ENCODE measurements at regions not wholly inside any gene's neighbourhood (a gene's known extent, or its start where the extent isn't known, plus 50 kb on each side); places are given as distances from the start of the nearest gene placed in this dataset.
"Not testable (repeated sequence)": the region's sequence is repeated elsewhere in the genome, so short reads cannot be mapped to it uniquely, and the experiment has no call there.

DNA sequence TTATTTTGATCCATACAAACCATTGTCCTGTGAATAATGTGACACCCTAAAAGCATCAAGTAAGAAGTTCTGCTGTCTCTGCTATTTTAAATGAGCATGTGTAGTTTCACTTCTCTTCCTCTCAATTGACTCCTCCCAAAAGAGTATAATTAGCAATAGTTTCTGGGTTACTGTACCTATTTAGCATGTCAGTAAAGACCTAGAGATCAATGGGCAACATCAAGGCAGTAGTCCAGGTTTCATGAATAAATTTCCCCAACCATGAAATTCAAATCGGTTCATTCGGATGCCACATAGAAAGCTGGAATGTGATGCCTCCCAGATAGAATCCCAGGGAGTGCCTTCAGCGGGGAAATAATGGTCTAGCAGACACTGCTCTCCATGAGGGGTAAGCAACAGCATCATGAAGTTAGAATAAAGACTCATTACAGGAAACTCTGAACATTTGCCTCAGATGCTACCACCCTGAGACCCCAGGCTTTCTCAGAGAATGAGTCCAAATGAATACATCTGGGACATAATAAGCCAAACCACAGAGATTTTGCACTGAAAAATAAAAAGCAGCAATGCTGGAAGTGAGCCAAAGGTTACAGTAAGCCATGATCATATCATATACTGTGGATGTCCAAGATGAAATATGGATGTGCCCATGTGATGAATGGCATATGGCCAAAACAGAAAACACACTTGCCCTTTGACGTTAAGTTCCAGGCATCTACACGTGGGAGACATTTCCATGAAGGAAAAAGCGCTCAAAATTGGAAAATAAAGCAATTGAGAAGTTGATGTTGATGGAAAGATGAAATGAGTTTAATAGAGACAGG, 1107.0 kb upstream of the SEMA6A start:
- DNase-seq = no peak

DNA sequence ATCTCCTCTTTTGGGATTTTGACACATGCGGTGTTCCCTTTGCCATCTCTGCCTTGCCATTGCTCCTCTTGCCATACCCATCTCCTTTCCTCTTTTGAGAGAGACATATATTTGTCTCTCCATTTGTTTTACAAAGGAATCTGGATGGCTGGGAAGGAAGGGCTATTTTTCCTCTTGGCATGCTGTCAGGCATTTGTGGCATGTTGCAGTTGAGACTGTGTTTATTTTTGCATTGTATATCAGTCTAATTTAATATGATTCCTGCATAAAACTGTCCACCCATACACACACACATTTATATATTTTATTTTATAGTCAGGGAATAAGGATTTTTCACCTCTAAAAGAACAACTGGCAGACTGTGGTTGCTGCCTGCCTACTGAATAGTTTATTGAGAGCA, 1105.8 kb upstream of the SEMA6A start:
- DNase-seq = no peak

DNA sequence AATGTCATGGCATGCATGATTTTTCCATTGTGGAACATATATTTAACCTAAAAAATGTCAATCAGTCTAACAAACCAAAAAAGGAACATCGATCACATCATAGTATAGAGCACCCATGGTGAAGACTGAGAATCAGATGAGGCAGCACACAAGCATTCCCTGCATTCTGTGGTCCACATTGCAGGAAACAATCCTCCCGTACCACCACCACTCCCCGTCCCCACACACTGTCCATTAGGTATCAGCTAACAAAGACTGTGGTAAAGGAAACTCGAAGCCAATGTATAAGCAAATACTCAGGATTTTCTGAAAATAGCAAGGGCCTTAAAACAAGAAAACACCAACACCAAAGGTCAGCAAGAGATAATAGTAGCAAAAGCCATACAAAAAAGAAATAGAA, 1104.4 kb upstream of the SEMA6A start:
- DNase-seq = no peak

DNA sequence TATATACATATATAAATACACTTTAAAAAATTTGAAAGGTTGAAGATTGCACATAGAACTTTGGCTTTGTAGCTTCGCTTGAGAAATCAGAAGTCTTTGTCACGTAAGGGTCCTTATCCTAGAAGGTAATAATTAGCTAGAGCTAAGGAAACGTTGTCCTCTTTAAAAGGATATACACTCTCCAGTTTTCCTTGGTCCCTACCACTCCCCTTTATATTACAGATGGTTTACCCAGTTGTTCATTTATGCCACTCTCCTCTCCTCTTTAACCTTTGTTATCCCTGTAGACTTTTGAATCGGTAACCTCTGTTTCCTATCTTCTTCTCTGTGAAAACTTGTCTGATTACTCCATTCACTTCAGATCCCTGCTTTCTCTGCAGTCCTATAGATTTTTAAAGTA, 1101.0 kb upstream of the SEMA6A start:
- no peak for DNase-seq

DNA sequence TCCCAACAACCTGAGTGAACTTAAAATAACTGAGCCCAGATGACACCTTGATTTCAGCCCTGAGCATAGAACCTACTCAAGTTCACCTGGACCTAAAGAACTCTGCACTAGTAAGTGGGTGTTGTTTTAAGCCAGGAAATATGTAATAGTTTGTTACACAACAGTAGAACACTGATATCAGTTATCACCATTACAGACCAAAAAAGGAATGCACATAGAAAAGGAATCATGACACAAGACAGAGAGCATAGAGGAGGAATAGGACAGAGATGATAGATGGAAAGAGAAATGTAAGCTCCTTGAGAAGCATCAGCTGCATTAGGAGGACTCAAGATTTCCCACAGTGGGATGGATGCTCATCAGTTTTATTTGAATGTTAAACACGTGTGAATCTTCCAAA, 1096.9 kb upstream of the SEMA6A start:
- DNase-seq = no peak

DNA sequence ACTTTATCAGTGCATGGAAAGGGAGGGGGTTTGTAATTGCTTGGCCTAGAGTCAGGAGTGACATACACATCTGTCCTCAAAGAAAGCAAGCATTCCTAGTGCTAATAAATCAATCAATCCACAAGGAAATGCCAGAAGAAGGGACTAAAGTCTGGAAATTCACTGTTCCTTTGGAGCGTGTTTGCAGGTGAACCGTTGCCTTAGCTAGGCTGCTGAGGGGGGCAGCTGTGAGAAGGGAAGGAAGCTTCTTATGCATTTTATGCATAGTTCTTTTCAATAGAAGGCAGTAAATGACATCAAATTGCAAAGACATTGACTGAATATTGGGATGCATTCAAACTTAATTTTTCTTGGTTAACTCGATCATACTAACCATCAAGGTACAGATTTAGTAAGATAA, 1092.5 kb upstream of the SEMA6A start:
- DNase-seq = no peak

DNA sequence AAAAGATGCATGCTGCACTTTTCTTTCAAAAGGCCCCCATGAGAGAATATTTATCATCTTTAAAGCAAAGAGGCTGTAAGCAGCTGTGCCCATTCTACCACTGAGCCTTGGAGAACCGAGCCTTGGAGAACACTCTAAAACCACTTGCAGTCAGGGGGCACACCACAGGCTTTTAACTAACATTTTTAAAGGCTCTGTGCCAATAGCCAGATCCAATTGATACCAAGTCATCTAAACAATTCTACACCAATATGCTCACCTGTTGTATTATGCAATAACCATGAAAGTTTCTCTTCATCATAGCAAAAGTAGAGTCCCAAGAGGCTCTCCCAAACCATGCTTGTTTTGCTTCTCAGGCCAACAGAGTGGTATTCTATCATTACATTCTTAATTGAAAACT, 1090.5 kb upstream of the SEMA6A start:
- DNase-seq = no peak

DNA sequence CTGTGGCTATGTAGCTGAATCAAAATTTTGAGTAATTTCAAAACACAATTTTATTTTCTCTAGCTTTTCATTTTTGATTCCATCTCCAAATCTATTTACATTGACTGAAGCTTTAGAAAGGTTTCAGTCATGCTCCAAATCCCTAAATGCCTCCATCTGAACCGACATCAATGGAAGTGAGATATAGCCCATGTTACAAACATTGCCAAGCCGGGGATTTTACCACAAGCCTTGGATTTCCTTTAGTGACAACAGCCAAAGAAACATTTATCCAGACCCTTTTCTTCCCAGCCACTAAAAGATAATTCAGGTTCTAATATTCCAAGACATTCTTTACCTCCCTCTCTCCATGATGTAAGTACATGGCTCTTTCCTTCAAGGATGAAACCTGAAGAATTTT, 1087.7 kb upstream of the SEMA6A start:
- DNase-seq = no peak

DNA sequence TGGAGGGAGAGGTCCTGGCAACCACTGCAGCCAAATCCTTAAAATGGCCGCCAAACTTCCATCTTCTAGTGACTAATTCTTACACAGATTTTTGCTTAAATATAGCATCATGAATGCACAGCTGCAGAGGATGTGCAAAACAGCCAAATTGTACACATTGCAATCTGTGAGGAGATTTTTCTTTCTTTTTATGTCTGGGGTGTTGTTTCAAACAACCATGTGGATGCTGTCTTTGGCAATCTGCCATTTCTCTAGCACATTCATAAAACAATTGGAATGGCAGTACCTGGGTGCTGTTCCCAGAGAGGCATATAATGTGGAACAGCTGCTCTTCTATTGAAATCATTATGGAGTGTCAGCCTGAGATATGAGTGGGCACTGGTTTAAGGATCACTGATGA, 1082.9 kb upstream of the SEMA6A start:
- DNase-seq = no peak

DNA sequence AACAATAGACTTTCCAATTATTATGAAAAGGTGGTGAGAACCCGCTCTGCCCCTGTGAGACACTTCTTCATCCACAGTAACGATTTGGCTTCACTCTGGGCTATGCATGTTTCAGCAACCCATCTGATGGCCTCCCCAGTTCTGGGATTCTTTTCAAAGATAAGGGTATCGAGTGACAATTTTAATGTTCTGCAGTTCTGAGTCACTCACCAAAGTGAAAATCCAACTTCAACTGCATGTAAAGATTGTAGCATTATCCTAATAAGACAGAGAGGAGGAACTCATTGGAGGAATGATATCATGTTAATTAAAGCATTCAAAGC, 1078.3 kb upstream of the SEMA6A start:
- no peak for DNase-seq

DNA sequence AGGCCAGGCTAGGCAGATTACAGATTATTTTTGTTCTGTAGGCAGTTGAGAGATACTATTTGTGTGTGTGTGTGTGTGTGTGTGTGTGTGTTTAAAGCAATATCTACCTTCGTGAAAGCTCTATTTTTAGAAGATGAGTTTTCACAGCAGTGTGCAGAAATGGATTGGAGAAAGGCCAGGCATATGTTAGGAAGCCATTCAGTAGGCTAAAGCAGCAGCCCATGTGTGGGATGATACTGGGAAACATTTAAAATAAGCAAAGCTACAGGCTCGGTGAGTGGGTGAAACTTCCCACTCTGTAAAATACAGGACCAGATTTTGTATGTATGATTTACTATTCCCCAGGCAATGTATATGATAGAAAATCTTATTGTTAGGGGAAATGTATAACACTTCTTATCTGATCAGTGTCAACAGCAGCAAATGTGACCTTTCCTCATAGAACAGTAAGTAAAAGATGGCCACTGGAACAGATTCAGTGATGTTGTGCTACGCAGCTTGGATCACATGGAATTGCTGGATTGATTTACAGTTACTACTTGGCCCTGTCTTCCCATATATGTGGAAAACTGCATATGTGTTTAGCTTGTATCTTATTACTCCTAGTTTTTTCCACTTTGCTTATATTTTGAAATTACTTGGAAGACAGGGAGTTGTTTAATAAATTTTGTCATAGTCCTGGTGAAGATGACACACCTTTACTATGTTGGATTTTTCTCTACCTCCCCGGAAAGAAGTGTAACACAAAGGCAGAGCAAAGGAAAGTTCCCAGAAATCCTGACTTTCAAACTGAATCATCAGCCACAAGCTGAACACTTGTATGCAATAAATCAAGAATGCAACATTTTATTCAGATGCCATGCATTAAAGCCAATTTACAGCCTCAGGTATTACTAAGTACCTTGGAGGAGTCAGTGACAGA, 1077.7 kb upstream of the SEMA6A start:
- DNase-seq = no peak

DNA sequence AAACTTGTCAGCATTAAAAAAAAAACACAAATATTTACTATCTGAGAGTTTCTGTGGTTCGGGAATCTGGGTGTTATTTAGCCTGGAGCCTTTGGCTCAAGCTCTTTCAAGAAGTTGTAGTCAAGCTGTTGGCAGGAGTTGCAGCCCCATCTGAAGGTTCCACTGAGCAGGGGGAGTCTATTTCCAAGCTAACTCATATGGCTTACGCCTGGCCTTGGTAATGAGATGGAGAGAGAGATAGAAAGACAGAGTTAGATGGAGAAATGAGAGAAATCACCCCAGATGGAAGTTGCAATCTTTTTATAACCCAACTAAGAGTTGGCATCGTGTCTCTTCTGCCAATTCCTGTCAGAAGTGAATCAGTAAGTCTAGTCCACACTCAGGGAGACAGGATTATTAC, 1075.2 kb upstream of the SEMA6A start:
- DNase-seq = no peak

DNA sequence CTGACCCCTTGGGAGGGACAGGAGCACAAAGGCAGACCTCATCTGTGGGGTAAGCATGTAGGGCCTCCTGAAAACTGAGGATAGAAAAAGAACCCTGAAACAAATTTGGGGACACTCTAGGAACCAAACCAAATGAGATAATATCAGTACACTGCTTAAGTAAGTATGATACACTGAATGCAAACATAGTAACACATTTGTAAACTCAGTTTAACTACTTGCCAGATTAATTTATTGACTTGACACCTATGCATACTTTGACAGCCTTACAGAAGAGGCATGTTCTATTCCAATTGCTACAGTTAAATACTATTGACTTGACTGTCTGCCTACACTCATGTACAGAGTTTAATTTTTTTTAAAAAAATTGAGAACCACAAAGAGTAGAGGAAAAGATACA, 1070.8 kb upstream of the SEMA6A start:
- DNase-seq = no peak

DNA sequence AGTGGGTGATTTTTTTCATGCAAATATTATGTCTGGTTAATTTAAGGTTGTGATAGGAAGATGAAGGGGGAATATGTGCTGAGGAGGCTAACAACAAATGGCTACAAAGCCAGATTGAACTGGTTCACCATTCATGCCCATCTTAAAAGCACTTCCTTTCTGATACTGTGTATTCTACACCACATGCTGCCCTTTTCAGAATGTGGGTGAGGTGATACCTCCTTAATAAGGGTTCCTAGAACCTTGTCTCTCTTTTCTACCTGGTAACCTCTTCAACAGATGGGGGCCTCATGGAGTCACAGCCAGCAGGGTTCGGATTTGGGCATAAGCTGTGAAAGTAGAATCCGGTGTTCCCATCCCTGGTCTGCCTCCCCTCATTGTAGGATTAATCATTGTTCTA, 1064.0 kb upstream of the SEMA6A start:
- no peak for DNase-seq

DNA sequence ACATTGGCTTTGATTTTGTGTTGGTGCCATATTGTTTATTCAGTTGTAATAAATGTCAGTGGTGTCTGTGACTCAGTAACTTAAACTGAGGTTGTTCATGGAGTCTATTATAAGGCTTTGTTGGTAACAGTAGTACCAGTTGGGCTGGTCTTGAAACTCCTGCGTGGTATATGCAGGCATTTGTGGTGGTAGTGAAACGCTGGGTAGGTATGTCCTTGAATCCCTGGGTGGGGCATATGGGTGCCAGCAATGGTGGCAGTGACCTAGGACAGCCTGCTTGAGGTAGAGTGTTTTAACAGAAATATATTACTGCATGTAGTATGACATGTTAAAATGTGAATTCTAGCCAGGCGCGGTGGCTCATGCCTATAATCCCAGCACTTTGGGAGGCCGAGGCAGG, 1058.5 kb upstream of the SEMA6A start:
- DNase-seq = no peak

DNA sequence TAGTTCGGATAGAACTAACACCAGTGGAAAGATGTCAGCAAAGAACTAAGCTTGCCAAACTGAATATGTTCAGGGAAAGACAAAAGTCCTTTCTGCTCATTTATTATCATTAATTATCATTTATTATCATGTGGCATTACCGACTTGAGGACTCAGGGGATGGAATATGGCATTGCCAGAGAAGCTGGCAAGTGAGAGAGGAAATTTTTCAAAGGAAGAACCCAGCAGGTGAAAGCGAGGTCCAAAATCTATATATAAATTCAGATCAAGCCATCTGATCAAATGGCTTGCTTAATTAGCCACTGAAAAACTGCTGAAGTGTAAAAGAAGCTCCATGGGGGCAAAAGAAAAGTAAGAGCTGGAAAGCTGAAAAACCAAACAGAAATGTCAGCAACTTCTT, 1049.6 kb upstream of the SEMA6A start:
- DNase-seq = no peak

DNA sequence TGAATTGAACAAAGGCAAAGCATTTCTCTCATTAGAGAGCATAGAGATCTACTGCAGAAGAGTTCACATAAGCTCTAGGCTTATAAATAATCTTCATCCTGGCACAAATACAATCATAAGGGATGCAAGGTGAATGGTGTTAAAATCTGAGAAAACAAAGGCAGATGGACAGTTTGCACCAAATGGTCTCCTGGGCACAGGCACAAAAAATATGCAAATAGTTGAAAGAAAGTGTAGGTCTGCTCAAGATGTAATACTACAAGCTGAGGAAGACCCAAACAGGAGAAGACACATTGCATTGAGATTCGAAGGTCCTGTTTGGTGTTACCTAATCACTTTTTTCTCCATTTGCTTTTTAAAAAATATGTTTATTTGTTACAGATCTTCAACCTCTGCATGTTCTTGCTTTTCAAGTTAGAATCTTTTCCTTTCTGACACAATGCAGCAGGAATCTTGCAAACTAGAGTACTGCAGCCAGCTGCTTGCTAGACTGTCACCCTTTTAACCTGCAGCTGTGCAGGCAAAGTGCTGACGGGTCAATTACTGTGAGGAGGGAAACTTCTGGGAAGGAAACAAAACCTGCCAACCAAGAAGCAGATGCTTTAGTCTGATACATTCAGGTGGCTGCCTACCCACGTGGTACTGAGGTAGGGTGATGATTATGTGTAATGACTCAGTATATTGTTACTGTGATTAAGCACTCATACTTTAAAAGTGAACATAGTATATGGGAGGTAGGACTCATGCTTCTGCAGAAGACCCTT, 1048.6 kb upstream of the SEMA6A start:
- no peak for DNase-seq

DNA sequence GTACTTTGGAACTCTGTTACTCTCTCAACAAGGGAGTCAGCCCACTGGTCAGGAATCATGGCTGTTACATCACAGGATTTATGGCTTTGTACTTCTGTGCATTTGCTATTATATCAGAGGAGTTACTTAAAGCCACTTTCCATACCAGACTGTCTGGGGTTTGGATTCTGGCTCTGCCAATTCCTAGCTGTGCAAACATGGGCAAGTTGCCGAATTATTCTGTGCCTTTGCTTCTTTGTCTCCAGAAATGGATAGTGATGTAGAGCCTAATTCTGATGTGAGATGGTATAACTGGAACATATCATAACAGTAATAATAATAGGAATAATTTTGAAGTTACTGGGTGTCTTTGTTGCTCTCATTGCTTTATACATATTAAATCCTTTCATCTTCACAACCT, 1047.3 kb upstream of the SEMA6A start:
- no peak for DNase-seq

DNA sequence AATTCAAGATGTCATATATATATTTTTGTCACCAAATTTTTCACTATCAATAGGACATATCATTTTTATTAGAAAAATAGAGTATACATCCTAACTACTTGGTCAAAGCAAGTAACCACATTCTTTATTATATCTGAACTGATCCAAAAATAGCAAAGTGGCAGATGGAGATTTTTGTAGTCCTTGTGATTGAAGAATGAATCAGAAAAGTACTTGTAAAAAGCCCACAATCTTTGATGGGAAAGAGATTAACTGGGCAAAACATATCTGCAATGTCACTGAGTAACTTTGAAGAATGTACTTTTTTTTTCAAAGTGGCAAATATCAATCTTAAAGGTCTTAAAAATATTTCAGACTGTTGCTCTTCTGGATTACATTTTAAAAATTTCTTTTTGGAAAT, 1040.6 kb upstream of the SEMA6A start:
- DNase-seq = no peak

DNA sequence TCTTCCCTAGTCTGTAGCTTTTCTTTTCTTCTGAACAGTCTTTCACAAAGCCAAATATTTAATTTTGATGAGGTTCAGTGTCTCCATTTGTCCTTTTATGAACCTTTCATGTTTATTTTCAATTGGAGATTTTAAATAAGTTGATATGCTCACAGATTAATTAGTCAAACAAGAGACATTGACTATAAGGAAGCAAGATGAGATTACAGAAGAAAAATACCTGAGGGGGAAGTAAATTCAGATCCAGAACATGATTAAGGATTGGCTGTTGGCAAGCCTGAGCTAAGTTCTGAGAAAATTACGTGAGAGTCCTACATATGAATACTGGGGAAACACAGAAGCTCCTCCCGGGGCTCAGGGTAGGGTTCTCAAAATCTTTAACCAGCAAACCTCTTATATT, 1039.8 kb upstream of the SEMA6A start:
- no peak for DNase-seq

DNA sequence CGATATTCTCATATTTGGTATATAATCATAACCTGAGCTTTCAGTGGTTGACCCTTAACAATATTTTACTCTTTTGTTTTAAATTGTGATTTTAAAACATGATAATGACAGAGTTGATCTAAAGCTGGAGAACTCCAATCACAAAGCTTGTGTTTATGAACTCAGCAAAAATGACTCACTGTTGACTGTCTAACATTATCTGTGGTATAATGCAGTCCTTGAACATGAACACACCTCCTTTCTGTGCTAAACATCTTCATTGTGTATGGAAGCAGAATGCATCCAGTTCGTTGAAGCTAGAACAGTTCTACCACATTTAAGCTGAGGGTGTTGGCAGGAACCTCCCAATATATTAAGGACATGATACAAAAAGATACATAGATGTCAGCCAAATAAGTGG, 1030.2 kb upstream of the SEMA6A start:
- DNase-seq = no peak

DNA sequence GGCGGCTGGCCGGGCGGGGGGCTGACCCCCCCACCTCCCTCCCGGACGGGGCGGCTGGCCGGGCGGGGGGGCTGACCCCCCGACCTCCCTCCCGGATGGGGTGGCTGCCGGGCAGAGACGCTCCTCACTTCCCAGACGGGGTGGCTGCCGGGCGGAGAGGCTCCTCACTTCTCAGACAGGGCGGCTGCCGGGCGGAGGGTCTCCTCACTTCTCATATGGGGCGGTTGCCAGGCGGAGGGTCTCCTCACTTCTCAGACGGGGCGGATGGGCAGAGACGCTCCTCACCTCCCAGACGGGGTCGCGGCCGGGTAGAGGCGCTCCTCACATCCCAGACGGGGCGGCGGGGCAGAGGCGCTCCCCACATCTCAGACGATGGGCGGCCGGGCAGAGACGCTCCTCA, 1025.2 kb upstream of the SEMA6A start:
- not testable (repeated sequence) for DNase-seq

DNA sequence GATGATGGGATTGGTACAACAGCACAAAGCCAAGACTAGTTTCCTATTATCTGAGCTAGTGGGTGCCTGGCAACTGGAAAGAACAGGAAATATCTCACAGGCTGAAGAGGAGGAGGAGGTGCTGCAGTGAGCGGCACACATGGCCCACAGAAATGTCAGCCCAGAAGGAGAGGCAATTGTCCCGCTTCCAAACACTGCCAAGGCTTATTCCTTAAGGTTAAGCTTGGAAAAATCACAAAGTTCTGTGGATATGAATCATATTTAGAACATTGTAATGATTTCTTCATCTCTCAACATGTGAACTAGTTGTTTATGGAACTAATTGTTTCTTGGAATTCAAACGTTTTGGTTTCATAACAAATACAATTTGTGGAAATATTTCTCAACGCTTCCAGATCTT, 1019.5 kb upstream of the SEMA6A start:
- no peak for DNase-seq

DNA sequence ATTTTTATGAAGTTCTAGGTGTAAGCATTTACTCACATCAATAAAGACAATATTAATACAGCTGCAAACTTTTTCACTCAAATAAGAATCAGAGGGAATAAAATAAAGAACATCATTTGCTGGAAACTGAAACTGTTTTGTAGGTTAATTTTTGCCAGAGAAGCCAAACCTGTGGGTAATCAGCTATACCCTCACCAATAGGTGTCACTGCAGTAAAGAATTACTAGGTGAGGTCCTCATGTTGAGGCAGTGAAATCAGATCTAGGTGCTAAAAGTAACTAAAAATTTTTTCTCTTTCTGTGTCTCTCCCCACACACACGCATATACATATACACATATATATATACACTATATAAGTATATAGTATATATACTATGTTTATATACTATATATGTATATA, 1016.3 kb upstream of the SEMA6A start:
- no peak for DNase-seq

Measured in activated CD4-positive, alpha-beta T cell treated with anti-CD3 and anti-CD28 coated beads for 48 hours (primary cell).